AML-193 (cell line): ENCODE measurements at regions not wholly inside any gene's neighbourhood (a gene's known extent, or its start where the extent isn't known, plus 50 kb on each side); places are given as distances from the start of the nearest gene placed in this dataset.

Experiments used
- DNase-seq, 2 experiments: peaks; one replicate each; lab custom pipeline; 2025; lab: John Stamatoyannopoulos, UW

- no peak for DNase-seq
These were observed 292.3 kb upstream of the SIX2 start for GRCh38 chr2:45301307-45302277.

- DNase-seq, result no peak
These were observed 290.9 kb upstream of the SIX2 start for GRCh38 chr2:45300026-45300750.

- DNase-seq, result no peak
These were observed 290.1 kb upstream of the SIX2 start for GRCh38 chr2:45299361-45299760.

- DNase-seq, result no peak
These were observed 283.9 kb upstream of the SIX2 start for GRCh38 chr2:45293182-45293581.

GRCh38 chr2:45291296-45291701 is 282.0 kb upstream of the SIX2 start:
- DNase-seq, result no peak

GRCh38 chr2:45289997-45290709 is 280.9 kb upstream of the SIX2 start:
- no peak for DNase-seq

- no peak for DNase-seq
These were observed 279.5 kb upstream of the SIX2 start for GRCh38 chr2:45288532-45289417.

- DNase-seq, result no peak
These were observed 277.8 kb upstream of the SIX2 start for GRCh38 chr2:45287045-45287444.

- no peak for DNase-seq
These were observed 276.6 kb upstream of the SIX2 start for GRCh38 chr2:45285771-45286390.

GRCh38 chr2:45285311-45285710 is 276.1 kb upstream of the SIX2 start:
- no peak for DNase-seq

- DNase-seq, result no peak
These were observed 275.4 kb upstream of the SIX2 start for GRCh38 chr2:45284621-45284995.

- no peak for DNase-seq
These were observed 274.7 kb upstream of the SIX2 start for GRCh38 chr2:45283764-45284620.

GRCh38 chr2:45282646-45283045 is 273.4 kb upstream of the SIX2 start:
- DNase-seq, result no peak

GRCh38 chr2:45281311-45281710 is 272.1 kb upstream of the SIX2 start:
- no peak for DNase-seq

GRCh38 chr2:45280794-45281193 is 271.5 kb upstream of the SIX2 start:
- no peak for DNase-seq

GRCh38 chr2:45279356-45279755 is 270.1 kb upstream of the SIX2 start:
- DNase-seq, result no peak

- DNase-seq, result no peak
These were observed 269.3 kb upstream of the SIX2 start for GRCh38 chr2:45278365-45279078.

- DNase-seq, result no peak
These were observed 267.7 kb upstream of the SIX2 start for GRCh38 chr2:45276914-45277313.

GRCh38 chr2:45275806-45276205 is 266.6 kb upstream of the SIX2 start:
- DNase-seq, result no peak
